HL-60 (cell line): ENCODE measurements at regions not wholly inside any gene's neighbourhood (a gene's known extent, or its start where the extent isn't known, plus 50 kb on each side); places are given as distances from the start of the nearest gene placed in this dataset.

ENCODE experiments used
- CTCF ChIP-seq: IDR thresholded peaks from one replicate; pipeline ENCODE4 v1.5.1; 2011; ENCODE audit warnings: low read length, control low read depth, inconsistent platforms; ENCODE audit not compliant: insufficient read depth
- GABPA ChIP-seq: IDR thresholded peaks from 2 replicates; pipeline ENCODE4 v1.6.1; 2012; ENCODE audit warnings: low read depth
- POLR2AphosphoS5 ChIP-seq: IDR thresholded peaks from 2 replicates; pipeline ENCODE4 v1.6.1; 2012; ENCODE audit warnings: low read depth

DNA sequence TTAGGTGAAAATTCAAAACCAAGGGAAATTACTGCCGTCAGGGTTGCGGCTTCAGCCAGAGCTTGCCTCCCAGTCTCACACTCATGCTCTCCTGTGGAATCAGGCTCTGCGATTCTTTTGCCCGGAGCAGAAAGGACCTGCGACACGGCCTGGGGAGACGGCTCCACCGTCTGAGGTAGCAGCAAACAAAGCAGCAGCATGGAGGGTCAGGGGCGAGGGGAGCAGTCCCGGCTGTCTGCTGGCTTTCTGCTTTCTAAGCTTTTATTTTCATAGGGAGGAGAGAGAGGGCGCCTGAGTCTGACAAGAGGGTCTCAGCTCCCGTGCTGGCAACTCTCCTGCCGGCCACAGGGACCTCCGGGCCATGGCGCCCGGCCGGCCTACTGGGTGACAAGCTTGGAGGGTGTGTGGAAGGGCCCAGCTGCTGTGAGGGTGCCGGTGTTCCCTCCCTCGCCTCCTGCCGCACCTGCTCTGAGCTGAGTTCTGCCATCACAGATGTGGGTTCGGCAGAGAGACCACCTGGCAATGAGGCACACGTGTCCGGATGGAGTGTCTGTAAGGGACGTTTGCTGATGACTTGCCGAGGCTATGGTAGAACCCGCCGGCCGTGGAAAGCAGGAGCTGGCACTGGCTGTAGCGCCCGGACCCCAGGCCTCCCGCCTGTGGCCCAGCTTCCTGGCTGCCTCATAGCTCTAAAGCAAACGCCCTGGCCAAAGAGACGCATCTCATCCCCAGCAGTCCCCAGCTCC is 66.2 kb upstream of the CTDP1 start:
- TF ChIP-seq GABPA (no peak), CTCF (no peak), POLR2AphosphoS5 (no peak)
